ENCODE measurements at regions not wholly inside any gene's neighbourhood (a gene's known extent, or its start where the extent isn't known, plus 50 kb on each side); places are given as distances from the start of the nearest gene placed in this dataset.

DNA sequence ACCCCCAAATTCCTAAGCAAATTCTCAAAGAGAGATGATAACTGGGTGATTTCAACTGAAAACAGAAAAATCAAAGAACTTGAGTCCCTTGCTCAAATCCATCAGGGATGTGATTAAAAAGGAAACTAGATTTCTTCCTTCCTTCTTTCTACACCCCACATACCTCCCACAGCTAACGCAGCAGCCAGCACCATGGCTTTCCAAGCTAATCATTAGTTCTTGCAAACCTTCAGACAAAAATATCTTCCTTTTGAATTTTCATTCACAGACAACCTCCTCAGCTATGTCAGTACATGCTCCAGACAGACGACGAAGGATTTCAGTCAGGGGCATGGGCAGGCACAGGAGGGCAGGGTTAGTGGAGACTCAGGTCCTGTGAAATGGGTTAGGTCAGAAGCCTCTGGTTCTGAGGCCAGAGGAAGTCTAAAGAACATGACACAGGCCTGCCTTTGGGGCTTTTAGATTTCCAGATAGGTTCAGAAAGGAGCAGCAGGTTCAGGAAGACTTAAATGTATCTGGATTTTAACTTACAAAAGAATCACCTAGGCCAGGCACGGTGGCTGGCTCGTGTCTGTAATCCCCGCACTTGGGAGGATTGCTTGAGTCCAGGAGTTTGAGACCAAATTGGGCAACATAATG, 173.7 kb upstream of the NFIB start (continued):
- TF ChIP-seq, protein P1, sequence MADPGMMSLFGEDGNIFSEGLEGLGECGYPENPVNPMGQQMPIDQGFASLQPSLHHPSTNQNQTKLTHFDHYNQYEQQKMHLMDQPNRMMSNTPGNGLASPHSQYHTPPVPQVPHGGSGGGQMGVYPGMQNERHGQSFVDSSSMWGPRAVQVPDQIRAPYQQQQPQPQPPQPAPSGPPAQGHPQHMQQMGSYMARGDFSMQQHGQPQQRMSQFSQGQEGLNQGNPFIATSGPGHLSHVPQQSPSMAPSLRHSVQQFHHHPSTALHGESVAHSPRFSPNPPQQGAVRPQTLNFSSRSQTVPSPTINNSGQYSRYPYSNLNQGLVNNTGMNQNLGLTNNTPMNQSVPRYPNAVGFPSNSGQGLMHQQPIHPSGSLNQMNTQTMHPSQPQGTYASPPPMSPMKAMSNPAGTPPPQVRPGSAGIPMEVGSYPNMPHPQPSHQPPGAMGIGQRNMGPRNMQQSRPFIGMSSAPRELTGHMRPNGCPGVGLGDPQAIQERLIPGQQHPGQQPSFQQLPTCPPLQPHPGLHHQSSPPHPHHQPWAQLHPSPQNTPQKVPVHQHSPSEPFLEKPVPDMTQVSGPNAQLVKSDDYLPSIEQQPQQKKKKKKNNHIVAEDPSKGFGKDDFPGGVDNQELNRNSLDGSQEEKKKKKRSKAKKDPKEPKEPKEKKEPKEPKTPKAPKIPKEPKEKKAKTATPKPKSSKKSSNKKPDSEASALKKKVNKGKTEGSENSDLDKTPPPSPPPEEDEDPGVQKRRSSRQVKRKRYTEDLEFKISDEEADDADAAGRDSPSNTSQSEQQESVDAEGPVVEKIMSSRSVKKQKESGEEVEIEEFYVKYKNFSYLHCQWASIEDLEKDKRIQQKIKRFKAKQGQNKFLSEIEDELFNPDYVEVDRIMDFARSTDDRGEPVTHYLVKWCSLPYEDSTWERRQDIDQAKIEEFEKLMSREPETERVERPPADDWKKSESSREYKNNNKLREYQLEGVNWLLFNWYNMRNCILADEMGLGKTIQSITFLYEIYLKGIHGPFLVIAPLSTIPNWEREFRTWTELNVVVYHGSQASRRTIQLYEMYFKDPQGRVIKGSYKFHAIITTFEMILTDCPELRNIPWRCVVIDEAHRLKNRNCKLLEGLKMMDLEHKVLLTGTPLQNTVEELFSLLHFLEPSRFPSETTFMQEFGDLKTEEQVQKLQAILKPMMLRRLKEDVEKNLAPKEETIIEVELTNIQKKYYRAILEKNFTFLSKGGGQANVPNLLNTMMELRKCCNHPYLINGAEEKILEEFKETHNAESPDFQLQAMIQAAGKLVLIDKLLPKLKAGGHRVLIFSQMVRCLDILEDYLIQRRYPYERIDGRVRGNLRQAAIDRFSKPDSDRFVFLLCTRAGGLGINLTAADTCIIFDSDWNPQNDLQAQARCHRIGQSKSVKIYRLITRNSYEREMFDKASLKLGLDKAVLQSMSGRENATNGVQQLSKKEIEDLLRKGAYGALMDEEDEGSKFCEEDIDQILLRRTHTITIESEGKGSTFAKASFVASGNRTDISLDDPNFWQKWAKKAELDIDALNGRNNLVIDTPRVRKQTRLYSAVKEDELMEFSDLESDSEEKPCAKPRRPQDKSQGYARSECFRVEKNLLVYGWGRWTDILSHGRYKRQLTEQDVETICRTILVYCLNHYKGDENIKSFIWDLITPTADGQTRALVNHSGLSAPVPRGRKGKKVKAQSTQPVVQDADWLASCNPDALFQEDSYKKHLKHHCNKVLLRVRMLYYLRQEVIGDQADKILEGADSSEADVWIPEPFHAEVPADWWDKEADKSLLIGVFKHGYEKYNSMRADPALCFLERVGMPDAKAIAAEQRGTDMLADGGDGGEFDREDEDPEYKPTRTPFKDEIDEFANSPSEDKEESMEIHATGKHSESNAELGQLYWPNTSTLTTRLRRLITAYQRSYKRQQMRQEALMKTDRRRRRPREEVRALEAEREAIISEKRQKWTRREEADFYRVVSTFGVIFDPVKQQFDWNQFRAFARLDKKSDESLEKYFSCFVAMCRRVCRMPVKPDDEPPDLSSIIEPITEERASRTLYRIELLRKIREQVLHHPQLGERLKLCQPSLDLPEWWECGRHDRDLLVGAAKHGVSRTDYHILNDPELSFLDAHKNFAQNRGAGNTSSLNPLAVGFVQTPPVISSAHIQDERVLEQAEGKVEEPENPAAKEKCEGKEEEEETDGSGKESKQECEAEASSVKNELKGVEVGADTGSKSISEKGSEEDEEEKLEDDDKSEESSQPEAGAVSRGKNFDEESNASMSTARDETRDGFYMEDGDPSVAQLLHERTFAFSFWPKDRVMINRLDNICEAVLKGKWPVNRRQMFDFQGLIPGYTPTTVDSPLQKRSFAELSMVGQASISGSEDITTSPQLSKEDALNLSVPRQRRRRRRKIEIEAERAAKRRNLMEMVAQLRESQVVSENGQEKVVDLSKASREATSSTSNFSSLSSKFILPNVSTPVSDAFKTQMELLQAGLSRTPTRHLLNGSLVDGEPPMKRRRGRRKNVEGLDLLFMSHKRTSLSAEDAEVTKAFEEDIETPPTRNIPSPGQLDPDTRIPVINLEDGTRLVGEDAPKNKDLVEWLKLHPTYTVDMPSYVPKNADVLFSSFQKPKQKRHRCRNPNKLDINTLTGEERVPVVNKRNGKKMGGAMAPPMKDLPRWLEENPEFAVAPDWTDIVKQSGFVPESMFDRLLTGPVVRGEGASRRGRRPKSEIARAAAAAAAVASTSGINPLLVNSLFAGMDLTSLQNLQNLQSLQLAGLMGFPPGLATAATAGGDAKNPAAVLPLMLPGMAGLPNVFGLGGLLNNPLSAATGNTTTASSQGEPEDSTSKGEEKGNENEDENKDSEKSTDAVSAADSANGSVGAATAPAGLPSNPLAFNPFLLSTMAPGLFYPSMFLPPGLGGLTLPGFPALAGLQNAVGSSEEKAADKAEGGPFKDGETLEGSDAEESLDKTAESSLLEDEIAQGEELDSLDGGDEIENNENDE (IDR thresholded peaks at IDR 0.05; ENCODE audit: insufficient replicate concordance, low read length): no peak
- TF ChIP-seq POU5F1 (IDR thresholded peaks at IDR 0.05; ENCODE audit: low read depth, low read length): no peak
- TF ChIP-seq BCL11A (IDR thresholded peaks at IDR 0.05; ENCODE audit: low read depth in 2 of 2, low read length in 2 of 2): no peak
- TF ChIP-seq SUZ12 (IDR thresholded peaks at IDR 0.05; ENCODE audit: low read length): no peak
- TF ChIP-seq, protein P2, sequence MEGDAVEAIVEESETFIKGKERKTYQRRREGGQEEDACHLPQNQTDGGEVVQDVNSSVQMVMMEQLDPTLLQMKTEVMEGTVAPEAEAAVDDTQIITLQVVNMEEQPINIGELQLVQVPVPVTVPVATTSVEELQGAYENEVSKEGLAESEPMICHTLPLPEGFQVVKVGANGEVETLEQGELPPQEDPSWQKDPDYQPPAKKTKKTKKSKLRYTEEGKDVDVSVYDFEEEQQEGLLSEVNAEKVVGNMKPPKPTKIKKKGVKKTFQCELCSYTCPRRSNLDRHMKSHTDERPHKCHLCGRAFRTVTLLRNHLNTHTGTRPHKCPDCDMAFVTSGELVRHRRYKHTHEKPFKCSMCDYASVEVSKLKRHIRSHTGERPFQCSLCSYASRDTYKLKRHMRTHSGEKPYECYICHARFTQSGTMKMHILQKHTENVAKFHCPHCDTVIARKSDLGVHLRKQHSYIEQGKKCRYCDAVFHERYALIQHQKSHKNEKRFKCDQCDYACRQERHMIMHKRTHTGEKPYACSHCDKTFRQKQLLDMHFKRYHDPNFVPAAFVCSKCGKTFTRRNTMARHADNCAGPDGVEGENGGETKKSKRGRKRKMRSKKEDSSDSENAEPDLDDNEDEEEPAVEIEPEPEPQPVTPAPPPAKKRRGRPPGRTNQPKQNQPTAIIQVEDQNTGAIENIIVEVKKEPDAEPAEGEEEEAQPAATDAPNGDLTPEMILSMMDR (IDR thresholded peaks at IDR 0.05; ENCODE audit: control extremely low read depth in 1 of 3, insufficient read depth in 1 of 3, low read depth in 1 of 3, low read length in 3 of 3): no peak
- TF ChIP-seq SP4 (IDR thresholded peaks at IDR 0.05; ENCODE audit: low read length): no peak
- TF ChIP-seq KDM4A (IDR thresholded peaks at IDR 0.05; ENCODE audit: low read depth, low read length, severe bottlenecking): no peak
- TF ChIP-seq POLR2AphosphoS5 (IDR thresholded peaks at IDR 0.05; ENCODE audit: low read depth, low read length): no peak
- no peak for TF ChIP-seq RBBP5 (IDR thresholded peaks at IDR 0.05; ENCODE audit: borderline replicate concordance, low read depth, low read length)
